ENCODE measurements at regions not wholly inside any gene's neighbourhood (a gene's known extent, or its start where the extent isn't known, plus 50 kb on each side); places are given as distances from the start of the nearest gene placed in this dataset.

DNA sequence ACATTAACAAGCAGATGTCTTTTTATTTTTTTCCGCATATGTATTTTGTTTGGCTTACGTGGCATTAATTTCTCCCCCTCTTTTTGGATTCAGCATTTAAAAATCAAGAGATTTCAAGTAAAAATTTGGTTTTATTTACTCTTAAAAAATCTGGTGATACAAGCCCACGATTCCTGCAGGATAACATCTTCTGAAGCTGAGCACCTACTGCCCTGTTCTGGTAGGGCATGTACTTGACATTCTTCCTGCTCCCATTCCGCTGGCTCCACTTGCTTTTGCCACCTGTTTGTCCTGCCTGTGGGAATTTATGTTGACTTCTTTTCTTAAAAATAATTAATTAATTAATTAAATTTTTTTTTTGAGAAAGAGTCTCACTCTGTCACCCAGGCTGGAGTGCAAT, 105.2 kb upstream of the SLC25A13 start:
- TF ChIP-seq GATA2 (IDR thresholded peaks at IDR 0.05; ENCODE audit: low read depth, low read length) (no peak), GATA3 (IDR thresholded peaks at IDR 0.05; ENCODE audit: low read depth, low read length) (no peak)

Data from SH-SY5Y (cell line).